B cell (primary cell): ENCODE measurements at regions not wholly inside any gene's neighbourhood (a gene's known extent, or its start where the extent isn't known, plus 50 kb on each side); places are given as distances from the start of the nearest gene placed in this dataset.

ENCODE experiments used
- ATAC-seq: fragments of 200-7000 bp; cut with Tn5 transposase; one replicate; pipeline ENCODE4 v1.10.0; 2021; ENCODE audit warnings: low read depth, mild to moderate bottlenecking, moderate number of reproducible peaks, moderate library complexity
- CTCF ChIA-PET: fragments of 350-600 bp; sonication (Branson Sonifier 250); formaldehyde crosslinking; loops from one replicate; lab custom pipeline; 2021; ENCODE audit warnings: antibody characterized with exemption, inconsistent platforms; lab: Charles Lee
- POLR2A ChIA-PET: fragments of 350-600 bp; sonication (Branson Sonifier 250); formaldehyde crosslinking; loops from one replicate; lab custom pipeline; 2021; ENCODE audit warnings: antibody characterized with exemption; lab: Charles Lee
- DNase-seq: peaks from one replicate; pipeline ENCODE4 v3.0.0; 2013
- H2AFZ ChIP-seq: 2 replicates; pipeline ENCODE4 v1.6.1; 2012; ENCODE audit warnings: mild to moderate bottlenecking, low read depth, low read length; ENCODE audit not compliant: insufficient read depth, poor library complexity, severe bottlenecking
- H3K27ac ChIP-seq, 2 donors: 1 replicate in 1 of 2; 2 replicates in 1 of 2; pipeline ENCODE4 v1.5.1; 2012 to 2013; ENCODE audit warnings: low read length in 2 of 2, mild to moderate bottlenecking in 2 of 2, moderate library complexity in 1 of 2
- H3K27me3 ChIP-seq, 4 experiments: fragments of 200-600 bp in 1 of 4; sonication (generic) in 1 of 4; replicated peaks in 1 of 4; 1 replicate in 2 of 4; 2 replicates in 2 of 4; pipeline versions ENCODE4 v1.6.1 to v1.7.0; 2013 to 2016; ENCODE audit warnings: low read length in 3 of 4, mild to moderate bottlenecking in 2 of 4, mixed read lengths in 1 of 4, moderate library complexity in 1 of 4; ENCODE audit not compliant: insufficient read depth in 4 of 4, control insufficient read depth in 3 of 4; ENCODE audit errors: control extremely low read depth in 1 of 4
- H3K36me3 ChIP-seq, 2 experiments: replicated peaks in 1 of 2; 1 replicate in 1 of 2; 2 replicates in 1 of 2; pipeline versions ENCODE4 v1.6.1 to v1.7.1; 2013; ENCODE audit warnings: low read length in 1 of 2; ENCODE audit not compliant: insufficient read depth in 2 of 2, control insufficient read depth in 1 of 2; ENCODE audit errors: control extremely low read depth in 1 of 2, extremely low read depth in 1 of 2
- H3K4me1 ChIP-seq, 2 donors: fragments of 200-600 bp in 1 of 2; sonication (generic) in 1 of 2; 1 replicate in 1 of 2; 2 replicates in 1 of 2; pipeline versions ENCODE4 v1.5.1 to v1.6.1; 2013 to 2017; ENCODE audit warnings: low read length in 2 of 2; ENCODE audit not compliant: control insufficient read depth in 2 of 2, insufficient read depth in 2 of 2
- H3K4me2 ChIP-seq: replicated peaks from 2 replicates; pipeline ENCODE3; 2012; ENCODE audit warnings: mild to moderate bottlenecking, low read depth, low read length; ENCODE audit not compliant: poor library complexity, severe bottlenecking
- H3K4me3 ChIP-seq, 5 experiments: fragments of 200-600 bp in 1 of 5; sonication (generic) in 1 of 5; 1 replicate in 3 of 5; 2 replicates in 2 of 5; pipeline versions ENCODE4 v1.5.1 to v1.7.0; 2011 to 2016; ENCODE audit warnings: low read length in 4 of 5, mild to moderate bottlenecking in 4 of 5, low read depth in 2 of 5, control low read depth in 1 of 5, moderate library complexity in 1 of 5; ENCODE audit not compliant: insufficient read depth in 1 of 5; ENCODE audit errors: control extremely low read depth in 1 of 5, extremely low read depth in 1 of 5
- H3K79me2 ChIP-seq: fragments of 200-600 bp; sonication (generic); one replicate; pipeline ENCODE4 v1.6.0; 2016; ENCODE audit warnings: low read length; ENCODE audit not compliant: control insufficient read depth, insufficient read depth
- H3K9ac ChIP-seq: fragments of 200-600 bp; sonication (generic); 2 replicates; pipeline ENCODE4 v1.6.1; 2017; ENCODE audit warnings: mild to moderate bottlenecking, low read length, moderate library complexity
- H3K9me3 ChIP-seq, 3 donors: one replicate each; pipeline versions ENCODE4 v1.6.1 to v1.7.1; 2013; ENCODE audit warnings: low read length in 2 of 3; ENCODE audit not compliant: control insufficient read depth in 2 of 3, insufficient read depth in 1 of 3; ENCODE audit errors: control extremely low read depth in 1 of 3
- H4K20me1 ChIP-seq: 2 replicates; pipeline ENCODE4 v1.6.0; 2012; ENCODE audit warnings: mild to moderate bottlenecking, low read length; ENCODE audit not compliant: insufficient read depth, control insufficient read depth, poor library complexity, severe bottlenecking
- H3K27ac Mint-ChIP-seq: one replicate; pipeline ENCODE4 v1.8.0; 2021; ENCODE audit warnings: mixed read lengths
- H3K27me3 Mint-ChIP-seq: one replicate; pipeline ENCODE4 v1.8.0; 2021; ENCODE audit warnings: mixed read lengths
- H3K4me1 Mint-ChIP-seq: one replicate; pipeline ENCODE4 v1.8.0; 2021; ENCODE audit warnings: mixed read lengths
- H3K4me3 Mint-ChIP-seq: one replicate; pipeline ENCODE4 v1.8.0; 2021; ENCODE audit warnings: mixed read lengths
- H3K9me3 Mint-ChIP-seq: one replicate; pipeline ENCODE4 v1.8.0; 2022; ENCODE audit warnings: mixed read lengths; ENCODE audit not compliant: insufficient read depth
- EZH2 ChIP-seq: IDR thresholded peaks from 2 replicates; pipeline ENCODE4 v1.6.1; 2012; ENCODE audit warnings: borderline replicate concordance, low read depth, mild to moderate bottlenecking, moderate library complexity, low read length; ENCODE audit not compliant: insufficient read depth, poor library complexity, severe bottlenecking
- WGBS: methylation state at CpG from one replicate; pipeline ENCODE4 v1.1.5; 2013; ENCODE audit warnings: missing lambda C conversion rate; ENCODE audit not compliant: insufficient coverage; 5-methylcytosine and 5-hydroxymethylcytosine counted together
- intact Hi-C: fragments of 100-400 bp; cut with micrococcal nuclease; formaldehyde crosslinking; loops from one replicate; pipeline ENCODE4 v1.10.0; 2022
- TF ChIP-seq, protein P1 (sequence below): fragments of 200-600 bp; IDR thresholded peaks from one replicate; pipeline ENCODE4 v1.8.0; 2022; ENCODE audit warnings: antibody characterized with exemption, mild to moderate bottlenecking

DNA sequence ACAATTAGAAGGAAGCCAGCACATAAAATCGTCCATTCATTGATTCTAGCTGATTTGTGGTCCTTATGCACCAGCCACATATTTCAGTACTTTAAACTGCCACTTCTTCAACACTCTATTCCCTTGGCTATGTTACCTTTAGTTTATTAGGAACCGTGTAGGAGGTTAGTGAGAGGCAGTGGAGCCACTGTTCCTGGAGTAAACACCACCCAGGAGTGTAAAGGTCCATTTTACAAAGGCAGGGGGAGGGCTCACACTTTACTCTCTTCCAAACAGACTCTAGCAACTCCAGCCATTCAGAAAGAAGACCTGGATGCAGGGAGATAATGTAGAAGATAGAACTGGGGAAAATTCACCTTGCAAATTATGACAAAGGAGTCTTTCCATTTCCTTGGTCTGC lies 170.2 kb upstream of the RPS23 start:
- peaks cover 2% of the 10 kb centered on the region for H3K9me3 Mint-ChIP-seq
- Histone ChIP-seq H2AFZ (no peak overlapping the region), H3K4me3 (no peak overlapping the region), H3K4me2 (no peak overlapping the region), H3K9ac (no peak overlapping the region), H3K4me1 (no peaks in the 10 kb centered on the region), H3K9me3 (no peaks in the 10 kb centered on the region), H3K36me3 (no peaks in the 10 kb centered on the region), H3K79me2 (no peaks in the 10 kb centered on the region), H3K27me3 (no peaks in the 10 kb centered on the region), H3K27ac (no peak overlapping the region), H4K20me1 (no peaks in the 10 kb centered on the region)
- no CpG with 5 or more reads among the region's 2 CpGs for WGBS
- ChIA-PET POLR2A (no interaction called here), CTCF (no interaction called here)
- H3K27ac Mint-ChIP-seq: no peak overlapping the region
- no peaks in the 10 kb centered on the region for H3K4me1 Mint-ChIP-seq
- intact Hi-C loops: no loop called here
- DNase-seq: no peak
- no peak for TF ChIP-seq EZH2
- TF ChIP-seq, protein P1, sequence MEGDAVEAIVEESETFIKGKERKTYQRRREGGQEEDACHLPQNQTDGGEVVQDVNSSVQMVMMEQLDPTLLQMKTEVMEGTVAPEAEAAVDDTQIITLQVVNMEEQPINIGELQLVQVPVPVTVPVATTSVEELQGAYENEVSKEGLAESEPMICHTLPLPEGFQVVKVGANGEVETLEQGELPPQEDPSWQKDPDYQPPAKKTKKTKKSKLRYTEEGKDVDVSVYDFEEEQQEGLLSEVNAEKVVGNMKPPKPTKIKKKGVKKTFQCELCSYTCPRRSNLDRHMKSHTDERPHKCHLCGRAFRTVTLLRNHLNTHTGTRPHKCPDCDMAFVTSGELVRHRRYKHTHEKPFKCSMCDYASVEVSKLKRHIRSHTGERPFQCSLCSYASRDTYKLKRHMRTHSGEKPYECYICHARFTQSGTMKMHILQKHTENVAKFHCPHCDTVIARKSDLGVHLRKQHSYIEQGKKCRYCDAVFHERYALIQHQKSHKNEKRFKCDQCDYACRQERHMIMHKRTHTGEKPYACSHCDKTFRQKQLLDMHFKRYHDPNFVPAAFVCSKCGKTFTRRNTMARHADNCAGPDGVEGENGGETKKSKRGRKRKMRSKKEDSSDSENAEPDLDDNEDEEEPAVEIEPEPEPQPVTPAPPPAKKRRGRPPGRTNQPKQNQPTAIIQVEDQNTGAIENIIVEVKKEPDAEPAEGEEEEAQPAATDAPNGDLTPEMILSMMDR: no peak
- no peaks in the 10 kb centered on the region for H3K27me3 Mint-ChIP-seq
- no peak for ATAC-seq
- no peak overlapping the region for H3K4me3 Mint-ChIP-seq

DNA sequence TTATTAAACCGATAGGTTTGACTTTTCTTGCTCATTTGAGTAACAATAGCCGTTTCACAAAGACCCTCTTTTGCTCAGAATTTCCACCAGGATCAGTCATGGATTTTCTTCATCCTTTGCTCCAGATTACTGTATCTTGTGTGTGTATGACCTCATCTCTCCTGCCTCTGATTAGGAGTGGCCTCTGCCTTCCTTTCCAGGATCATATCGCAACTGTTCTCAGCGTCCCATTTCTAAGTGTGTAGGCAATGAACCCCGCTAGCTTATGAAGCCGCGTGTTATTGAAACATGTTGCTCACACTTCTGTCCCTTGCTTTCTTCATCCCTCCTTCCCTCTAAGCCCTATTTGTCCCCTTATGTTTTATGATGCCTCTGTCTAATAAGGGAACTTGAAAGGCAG lies 169.8 kb upstream of the RPS23 start:
- Histone ChIP-seq H3K36me3 (no peaks in the 10 kb centered on the region), H3K4me1 (no peaks in the 10 kb centered on the region), H3K27ac (no peak overlapping the region), H3K79me2 (no peaks in the 10 kb centered on the region), H3K4me3 (no peak overlapping the region), H2AFZ (no peak overlapping the region), H4K20me1 (no peaks in the 10 kb centered on the region), H3K27me3 (no peaks in the 10 kb centered on the region), H3K9ac (no peak overlapping the region), H3K9me3 (no peaks in the 10 kb centered on the region), H3K4me2 (no peak overlapping the region)
- WGBS: 100% methylated on average over 2 of the region's 7 CpGs
- no peak overlapping the region for H3K27ac Mint-ChIP-seq
- H3K9me3 Mint-ChIP-seq: peaks cover 2% of the 10 kb centered on the region
- no peaks in the 10 kb centered on the region for H3K4me1 Mint-ChIP-seq
- no peak for ATAC-seq
- ChIA-PET CTCF (no interaction called here), POLR2A (no interaction called here)
- no peak for TF ChIP-seq EZH2
- TF ChIP-seq, protein P1: no peak
- no peak overlapping the region for H3K4me3 Mint-ChIP-seq
- intact Hi-C loops: no loop called here
- DNase-seq: no peak
- no peaks in the 10 kb centered on the region for H3K27me3 Mint-ChIP-seq
